Fibroblast of the aortic adventitia (primary cell): ENCODE measurements at regions not wholly inside any gene's neighbourhood (a gene's known extent, or its start where the extent isn't known, plus 50 kb on each side); places are given as distances from the start of the nearest gene placed in this dataset.

Source experiments
- DNase-seq: peaks from one replicate; pipeline ENCODE4 v3.0.0-alpha.2; 2010; ENCODE audit warnings: low read depth
- H3K4me3 ChIP-seq: 2 replicates; pipeline ENCODE4 v1.5.1; 2011; ENCODE audit warnings: low read depth, mild to moderate bottlenecking, control low read depth, low read length, moderate library complexity
- TF ChIP-seq, protein P1 (sequence below): IDR thresholded peaks from 2 replicates; pipeline ENCODE4 v1.5.1; 2011; ENCODE audit warnings: mild to moderate bottlenecking, low read length, control low read depth, inconsistent platforms; ENCODE audit not compliant: insufficient read depth

DNA sequence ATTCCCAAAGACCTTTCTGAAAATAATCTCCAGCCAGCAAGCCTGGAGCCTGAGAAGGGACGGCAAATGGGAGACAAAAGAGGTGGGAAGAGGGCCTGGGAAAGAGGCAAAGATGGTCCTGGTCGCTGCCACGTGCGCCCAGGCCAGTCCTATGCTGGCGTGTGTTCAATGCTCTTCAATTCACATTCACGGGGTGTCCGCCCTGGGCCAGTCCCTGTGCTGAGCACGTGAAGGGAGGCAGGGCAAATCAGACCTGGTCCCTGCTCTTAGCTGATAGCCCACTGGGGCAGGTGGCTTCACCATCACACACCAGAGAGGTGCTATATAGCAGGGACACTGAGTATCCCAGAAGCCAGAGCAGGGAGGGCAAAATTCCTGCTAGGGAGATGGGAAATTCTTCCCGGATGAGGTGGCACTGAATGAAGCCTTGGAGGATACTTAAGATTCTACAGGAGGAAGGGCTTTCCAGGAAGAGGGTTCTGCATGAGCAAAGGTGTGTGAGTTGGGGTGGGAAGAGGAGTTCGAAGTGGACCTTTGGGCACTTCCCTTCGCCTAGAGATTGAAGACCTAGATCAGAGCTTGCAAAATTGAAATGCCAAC lies 148.2 kb downstream of the CHST1 start:
- no peak overlapping the region for H3K4me3 ChIP-seq
- TF ChIP-seq, protein P1, sequence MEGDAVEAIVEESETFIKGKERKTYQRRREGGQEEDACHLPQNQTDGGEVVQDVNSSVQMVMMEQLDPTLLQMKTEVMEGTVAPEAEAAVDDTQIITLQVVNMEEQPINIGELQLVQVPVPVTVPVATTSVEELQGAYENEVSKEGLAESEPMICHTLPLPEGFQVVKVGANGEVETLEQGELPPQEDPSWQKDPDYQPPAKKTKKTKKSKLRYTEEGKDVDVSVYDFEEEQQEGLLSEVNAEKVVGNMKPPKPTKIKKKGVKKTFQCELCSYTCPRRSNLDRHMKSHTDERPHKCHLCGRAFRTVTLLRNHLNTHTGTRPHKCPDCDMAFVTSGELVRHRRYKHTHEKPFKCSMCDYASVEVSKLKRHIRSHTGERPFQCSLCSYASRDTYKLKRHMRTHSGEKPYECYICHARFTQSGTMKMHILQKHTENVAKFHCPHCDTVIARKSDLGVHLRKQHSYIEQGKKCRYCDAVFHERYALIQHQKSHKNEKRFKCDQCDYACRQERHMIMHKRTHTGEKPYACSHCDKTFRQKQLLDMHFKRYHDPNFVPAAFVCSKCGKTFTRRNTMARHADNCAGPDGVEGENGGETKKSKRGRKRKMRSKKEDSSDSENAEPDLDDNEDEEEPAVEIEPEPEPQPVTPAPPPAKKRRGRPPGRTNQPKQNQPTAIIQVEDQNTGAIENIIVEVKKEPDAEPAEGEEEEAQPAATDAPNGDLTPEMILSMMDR, result no peak
- DNase-seq, result no peak

DNA sequence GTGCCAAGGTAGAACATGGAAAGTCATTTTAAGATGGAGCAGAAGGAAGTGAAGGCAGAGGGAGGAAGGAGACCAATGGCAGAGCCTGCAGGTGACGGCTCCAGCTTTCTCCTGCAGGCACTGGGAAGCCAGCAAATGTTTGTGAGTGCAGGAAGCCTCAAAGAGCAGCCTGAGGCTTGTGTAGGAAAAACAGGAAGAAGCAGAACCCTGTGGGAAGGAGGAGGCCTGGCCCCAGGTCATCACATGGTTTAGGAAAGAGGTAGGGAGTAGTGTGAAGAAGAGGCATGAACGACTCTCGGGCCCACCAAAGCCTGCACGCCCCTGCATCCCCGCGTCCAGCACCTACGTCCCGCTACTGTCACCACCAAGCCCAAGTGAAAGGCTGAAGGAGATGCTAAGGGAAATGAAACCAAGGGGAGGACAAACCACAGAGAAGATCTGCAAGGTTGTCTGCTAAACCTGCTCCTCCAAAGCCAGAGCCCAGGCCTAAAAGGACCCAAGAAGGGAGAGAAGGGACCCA lies 151.5 kb downstream of the CHST1 start:
- TF ChIP-seq, protein P1, result no peak
- no peak overlapping the region for H3K4me3 ChIP-seq
- DNase-seq, result no peak

DNA sequence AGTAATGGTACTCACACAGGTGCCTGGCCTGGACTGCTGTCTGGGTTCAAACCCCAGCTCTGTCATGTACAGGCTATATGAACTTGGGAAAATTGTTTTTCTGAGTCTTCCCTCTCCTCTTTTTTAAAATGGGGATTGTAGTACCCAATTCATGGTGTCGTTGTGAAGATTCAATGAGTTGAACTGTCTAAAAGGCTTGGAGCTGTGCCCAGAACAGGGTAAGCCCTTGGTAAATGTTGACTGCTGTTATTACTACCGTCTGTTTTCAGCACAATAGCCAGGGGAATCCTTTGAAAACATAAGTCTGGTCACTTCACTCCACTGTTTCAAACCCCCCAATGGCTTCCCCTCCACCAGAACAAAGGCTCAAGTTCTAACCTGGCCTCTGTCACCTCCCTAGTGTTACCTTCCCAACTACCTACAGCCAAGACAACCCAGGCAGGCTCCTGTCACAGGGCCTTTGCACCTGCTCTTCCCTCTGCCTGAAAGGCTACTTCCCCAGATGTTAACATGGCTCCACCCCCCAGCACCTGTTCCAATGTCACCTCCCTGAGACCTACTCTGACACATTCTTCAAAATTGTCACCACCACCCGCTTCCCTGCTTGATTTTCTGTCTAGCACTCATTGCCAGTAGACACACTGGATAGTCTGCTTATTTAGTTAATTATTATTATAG lies 152.8 kb downstream of the CHST1 start:
- no peak overlapping the region for H3K4me3 ChIP-seq
- TF ChIP-seq, protein P1, result no peak
- DNase-seq, result no peak

DNA sequence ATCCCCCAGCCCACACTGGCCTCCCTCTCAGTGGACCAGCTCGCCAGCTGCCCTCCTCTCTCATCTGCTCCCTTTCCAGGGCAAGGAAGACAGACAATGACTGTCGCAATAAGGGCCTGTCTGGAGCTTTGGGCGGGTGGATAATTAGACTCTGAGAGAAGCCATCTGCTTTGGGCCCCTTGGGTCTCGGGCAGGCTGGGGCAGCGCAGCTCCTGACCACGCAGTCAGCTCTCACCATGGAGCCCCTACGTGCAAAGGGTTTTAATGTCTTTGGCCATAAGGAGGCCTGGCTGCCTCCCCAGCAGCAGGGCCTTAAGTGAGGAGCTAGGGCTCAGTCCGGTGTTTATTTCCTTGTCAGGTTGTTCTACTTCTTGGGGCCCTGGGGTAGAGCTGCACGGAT lies 153.9 kb downstream of the CHST1 start:
- H3K4me3 ChIP-seq, result no peak overlapping the region
- TF ChIP-seq, protein P1, result no peak

DNA sequence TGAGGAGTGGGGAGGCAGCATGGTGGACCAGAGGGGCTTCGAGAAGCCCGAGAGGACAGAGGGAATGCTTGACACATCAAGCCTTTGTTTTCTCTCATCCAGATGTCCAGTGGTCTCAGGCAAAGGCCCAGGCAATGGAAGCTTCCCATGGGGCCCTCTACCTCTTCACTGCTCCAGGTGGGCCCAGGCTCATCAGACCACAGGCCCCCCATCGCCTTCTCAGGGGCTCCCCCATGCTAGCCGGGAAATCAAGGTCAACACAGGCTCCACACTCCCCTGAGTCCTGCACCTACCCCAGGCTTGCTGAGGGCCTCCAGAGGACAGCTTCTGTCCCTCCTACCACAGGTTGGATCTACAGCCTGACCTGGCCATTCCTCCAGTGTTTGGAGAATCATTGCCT lies 157.5 kb downstream of the CHST1 start:
- TF ChIP-seq, protein P1, result no peak
- DNase-seq, result no peak
- no peak overlapping the region for H3K4me3 ChIP-seq

More for the DNA sequence above, 153.9 kb downstream of the CHST1 start:
- DNase-seq, result no peak

DNA sequence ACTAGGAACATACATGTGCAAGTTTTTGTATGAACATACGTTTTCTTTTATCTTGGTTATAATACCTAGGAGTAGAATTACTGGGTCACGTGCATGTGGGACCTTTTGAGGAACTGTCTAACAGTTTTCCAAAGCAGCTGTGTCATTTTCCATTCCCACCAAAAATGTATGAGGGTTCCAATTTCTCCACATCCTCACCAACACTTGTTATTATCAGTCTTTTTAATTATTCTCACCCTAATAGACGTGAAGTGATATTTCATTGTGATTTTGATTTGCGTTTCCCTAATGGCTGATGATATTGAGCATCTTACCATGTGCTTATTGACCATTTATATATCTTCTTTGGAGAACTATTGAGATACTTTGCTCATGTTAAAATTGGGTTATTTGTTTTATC lies 162.1 kb downstream of the CHST1 start:
- no peak for DNase-seq
- TF ChIP-seq, protein P1, result no peak

More for the DNA sequence above, 162.1 kb downstream of the CHST1 start:
- H3K4me3 ChIP-seq, result no peak overlapping the region
